ENCODE measurements at regions not wholly inside any gene's neighbourhood (a gene's known extent, or its start where the extent isn't known, plus 50 kb on each side); places are given as distances from the start of the nearest gene placed in this dataset.

DNA sequence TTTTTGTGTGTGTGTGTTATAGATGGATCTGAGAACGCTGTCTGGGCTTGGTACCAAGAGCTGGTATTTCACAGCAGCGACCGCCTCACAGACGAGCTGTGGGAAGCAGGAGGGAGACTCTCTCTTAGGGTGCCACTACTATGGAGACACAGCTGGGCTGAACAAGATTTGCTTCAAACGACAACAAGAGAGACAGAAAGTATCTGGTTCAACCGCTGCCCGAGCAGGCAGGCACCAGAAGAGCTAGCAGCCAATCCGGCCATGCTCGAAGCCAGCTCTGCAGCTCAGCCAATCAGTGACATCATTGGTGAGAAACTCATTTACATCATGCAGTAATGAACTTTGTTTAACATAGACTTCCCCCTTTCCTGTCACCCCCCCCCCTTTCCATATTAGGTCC is 341.3 kb downstream of the USP25 start:
- no peak for DNase-seq (ENCODE audit: low read depth in 4 of 4, low spot score in 2 of 4)

DNA sequence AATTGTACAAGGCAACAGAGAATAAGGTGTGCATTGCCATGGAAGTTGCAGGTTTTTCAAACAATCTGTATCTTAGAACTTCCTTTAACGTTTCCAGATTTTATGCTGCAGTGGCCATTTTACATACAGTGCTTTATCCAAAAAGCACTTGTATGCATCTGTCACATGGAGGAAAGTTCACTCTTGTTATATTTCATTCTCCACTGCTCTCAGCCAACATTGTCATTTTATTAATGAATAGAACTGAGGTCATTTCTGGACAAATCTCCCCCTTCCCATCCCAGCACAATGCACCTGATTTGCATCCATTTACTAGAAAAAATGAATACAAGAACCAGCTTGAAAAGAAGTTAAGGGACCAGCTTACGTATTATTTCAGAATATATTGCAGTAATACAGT is 342.0 kb downstream of the USP25 start:
- no peak for DNase-seq (ENCODE audit: low read depth in 4 of 4, low spot score in 2 of 4)

DNA sequence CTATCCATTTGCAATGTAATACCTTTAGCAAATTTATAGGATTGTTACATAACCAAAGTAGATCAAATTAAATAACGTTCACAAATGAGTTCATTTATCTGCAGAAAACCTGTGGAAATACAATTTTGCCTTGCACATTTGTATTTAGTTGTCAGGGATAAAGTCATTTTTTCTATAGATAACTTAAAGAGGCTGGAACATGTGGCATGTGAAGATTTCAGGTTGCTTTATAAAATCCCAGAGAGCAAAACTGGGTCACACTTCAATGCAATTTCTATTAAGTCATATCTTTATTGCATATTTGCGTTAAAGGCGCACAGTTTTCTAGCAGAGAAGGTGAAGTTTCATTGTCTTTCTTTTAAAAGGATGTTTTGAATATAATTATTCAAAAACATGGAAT is 342.4 kb downstream of the USP25 start:
- no peak for DNase-seq (ENCODE audit: low read depth in 4 of 4, low spot score in 2 of 4)

DNA sequence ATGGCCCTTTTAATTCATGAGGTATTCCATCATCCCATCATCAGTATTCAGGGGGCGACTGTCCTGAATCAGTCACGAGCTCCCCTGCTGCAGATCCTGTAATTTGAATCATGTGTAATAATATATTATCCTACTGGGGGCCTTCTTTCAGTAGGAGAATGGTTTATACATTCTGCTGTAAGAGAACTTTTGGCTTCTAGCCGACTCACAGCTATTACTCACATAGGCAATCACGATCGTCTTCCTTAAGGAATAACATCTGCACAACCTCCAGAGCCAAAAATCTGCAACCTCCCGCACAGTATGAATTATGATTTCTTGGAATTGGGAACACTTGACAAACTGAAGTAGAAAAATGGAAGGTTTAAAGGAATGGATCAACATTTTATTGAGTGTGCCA is 343.0 kb downstream of the USP25 start:
- peak in 1 of 4 donors; percentile 45 for DNase-seq (ENCODE audit: low read depth in 4 of 4, low spot score in 2 of 4)

DNA sequence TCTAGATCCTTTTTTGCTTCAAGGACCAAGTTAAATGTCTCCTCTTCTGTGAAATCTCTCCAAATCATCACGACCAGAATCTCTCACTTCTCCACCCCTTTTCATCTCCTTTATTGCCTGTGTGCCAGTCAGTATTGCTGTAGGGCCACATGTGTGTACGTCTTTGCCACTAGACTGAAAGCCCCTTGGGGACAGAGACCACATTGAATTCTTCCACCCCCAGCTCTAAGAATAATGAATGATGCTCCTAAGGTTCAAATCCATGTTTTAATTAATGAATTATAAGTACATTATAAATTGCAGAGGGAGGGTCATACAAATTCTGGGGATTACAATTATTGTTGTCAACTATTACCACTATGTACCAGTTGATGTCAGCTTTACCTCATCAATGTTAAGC is 343.8 kb downstream of the USP25 start:
- DNase-seq (ENCODE audit: low read depth in 4 of 4, low spot score in 2 of 4), result no peak

DNA sequence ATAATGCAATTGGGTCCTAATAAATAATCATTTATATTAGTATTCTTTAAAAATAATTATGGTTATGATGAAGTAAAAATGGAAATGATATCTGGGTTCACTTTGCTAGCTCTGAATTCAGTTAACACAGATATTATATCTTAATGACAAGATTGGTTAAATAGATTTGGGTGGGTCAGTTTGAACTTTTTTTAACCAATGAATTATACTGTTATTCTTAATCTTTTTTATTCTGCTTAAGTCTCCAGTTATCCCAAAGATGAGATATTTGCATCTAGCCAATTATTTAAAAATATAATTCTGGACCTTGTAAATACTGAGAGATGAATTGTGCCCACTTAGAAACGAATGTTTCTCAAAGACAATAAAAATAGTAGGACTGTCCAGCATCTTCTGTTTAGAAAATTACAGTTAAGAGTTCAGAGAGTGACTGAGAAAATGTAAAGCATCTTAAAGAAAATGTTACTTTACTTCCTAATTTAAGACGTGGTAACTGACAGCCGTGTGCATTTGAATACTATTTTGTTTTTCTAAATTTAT is 345.2 kb downstream of the USP25 start:
- no peak for DNase-seq (ENCODE audit: low read depth in 4 of 4, low spot score in 2 of 4)

DNA sequence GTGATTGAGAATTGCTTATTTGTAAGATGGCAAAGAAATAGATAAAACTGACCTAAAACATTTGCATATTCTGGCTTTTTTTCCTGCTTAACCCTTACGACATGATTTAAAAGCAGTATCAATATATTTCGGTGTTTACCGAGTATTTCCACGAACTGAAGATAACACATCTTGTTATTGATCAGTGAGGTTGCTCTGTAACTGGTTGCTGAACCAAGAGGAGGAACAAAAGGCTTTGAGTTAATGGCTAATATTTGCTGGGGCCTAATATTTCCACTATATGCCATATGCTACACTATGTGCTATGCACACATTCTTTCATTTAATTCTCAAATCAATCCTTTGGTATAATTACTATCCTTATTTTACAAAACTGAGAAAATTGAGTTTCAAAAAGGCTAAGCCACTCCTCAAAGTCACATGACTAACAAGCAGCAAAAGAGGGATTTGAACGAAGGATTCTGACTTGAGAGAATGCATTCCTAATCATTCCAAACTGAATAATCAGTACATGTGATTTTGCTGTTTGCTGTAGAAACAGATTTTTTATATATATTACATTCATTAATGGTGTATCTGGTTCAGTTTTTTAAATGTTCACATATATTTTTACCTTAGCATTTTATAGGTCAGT is 346.0 kb downstream of the USP25 start:
- DNase-seq (ENCODE audit: low read depth in 4 of 4, low spot score in 2 of 4), result no peak

DNA sequence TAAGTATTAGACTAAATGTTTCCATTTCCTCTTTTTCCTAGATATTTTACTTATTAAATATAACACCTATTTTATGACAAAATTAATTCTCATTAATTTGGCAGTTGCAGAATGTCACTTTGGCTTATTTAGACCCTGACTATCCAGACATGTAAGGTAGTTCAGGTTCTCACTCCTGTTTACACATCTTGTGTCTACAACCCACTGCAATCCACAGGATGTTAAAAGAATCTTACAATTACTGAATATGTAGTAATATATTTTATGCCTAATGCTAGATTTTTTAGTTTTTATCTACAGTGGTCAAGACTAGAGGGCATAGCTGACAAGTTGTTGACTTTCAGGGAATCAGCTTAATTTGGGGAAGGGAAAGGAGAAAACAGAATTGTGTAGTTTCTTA is 346.7 kb downstream of the USP25 start:
- DNase-seq (ENCODE audit: low read depth in 4 of 4, low spot score in 2 of 4), result no peak

DNA sequence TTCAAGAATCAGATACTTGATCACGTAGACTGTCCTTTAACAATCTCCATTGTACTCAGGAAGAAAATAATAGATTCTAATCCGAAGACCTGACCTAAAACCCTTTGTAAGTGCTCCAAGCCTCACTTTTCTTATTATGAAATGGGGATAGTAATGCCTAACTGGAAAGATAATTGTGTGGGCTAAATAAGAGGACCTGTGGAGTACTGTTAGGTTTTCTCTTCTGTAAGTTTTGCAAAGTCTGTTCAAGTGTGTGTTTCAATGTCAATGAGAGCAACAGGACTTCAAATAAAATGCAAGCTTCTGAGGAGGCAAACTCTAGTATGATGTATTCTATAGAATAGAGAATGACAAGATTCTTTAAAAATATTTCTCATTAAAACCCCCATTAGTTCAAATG is 348.6 kb downstream of the USP25 start:
- DNase-seq (ENCODE audit: low read depth in 4 of 4, low spot score in 2 of 4), result no peak

DNA sequence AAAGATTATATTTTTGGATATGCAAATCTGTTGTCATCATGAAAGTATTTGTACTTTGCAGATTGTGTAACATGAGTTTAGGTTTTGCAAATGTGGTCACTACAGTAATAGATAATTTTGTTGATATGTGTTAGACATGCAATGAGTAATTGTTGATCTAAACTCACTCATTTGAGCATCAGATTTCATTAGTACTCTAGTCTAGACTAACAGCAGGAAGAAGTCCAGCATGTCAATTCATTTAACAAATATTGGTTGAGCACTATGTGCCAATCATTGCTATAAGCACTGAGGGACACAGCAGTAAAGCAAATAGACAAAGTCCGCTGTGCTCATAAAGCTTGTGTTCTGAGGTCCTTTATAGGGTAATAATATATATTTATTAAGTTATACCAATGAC is 350.0 kb downstream of the USP25 start:
- DNase-seq (ENCODE audit: low read depth in 4 of 4, low spot score in 2 of 4), result no peak

DNA sequence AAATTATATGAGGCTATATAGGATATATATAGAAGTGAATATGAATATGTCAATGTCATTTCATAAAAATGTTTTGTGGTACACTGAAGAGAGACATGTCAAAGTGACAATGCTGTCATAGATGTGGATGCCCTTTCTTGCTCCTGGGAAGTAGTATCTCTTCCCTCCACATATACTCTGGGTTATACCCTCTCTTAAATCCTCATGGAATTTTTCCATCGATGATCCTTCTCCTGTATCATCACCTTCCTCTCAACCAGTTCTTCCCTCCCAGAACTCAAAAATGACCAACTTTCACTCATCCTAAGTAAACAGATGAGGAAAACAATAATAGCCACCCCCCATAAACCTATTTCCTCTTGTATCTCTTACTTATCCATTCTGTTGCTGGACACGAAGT is 351.5 kb downstream of the USP25 start:
- DNase-seq (ENCODE audit: low read depth in 4 of 4, low spot score in 2 of 4), result no peak

DNA sequence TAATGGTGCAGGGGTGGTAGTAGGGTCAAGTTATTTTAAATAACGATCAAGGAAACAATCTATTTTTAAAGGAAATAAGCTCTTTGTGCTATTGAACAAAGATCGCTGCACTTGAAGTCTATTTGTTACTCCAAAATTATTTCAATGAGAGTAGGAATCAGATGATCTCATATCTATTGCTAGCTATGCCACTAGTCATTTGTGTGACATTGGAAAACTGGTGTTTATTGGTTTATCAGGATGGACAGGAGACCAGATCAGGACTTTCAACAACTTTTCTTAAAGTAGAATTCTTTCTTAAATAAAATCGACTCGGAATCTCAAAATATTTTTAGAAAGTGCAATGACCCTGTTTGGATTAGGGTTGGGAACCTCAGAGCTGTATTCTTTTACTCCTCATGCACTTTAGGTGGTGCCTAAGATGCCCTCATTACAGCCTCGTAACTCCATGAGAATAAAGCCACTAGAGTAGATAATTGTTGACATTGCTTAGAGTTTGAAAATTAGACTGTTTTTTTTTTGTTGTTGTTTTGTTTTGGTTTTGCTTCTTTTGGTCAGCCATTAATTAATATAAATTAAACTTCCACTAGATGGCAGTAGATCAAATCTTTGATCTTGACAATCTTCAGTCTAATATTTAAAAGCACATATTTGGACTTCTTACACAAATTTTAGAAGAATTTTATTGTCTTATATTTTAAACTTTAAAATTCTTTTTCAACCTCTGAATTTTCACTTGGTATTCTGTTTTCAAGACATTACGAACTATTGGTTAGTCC is 352.4 kb downstream of the USP25 start:
- DNase-seq (ENCODE audit: low read depth in 4 of 4, low spot score in 2 of 4), result no peak

DNA sequence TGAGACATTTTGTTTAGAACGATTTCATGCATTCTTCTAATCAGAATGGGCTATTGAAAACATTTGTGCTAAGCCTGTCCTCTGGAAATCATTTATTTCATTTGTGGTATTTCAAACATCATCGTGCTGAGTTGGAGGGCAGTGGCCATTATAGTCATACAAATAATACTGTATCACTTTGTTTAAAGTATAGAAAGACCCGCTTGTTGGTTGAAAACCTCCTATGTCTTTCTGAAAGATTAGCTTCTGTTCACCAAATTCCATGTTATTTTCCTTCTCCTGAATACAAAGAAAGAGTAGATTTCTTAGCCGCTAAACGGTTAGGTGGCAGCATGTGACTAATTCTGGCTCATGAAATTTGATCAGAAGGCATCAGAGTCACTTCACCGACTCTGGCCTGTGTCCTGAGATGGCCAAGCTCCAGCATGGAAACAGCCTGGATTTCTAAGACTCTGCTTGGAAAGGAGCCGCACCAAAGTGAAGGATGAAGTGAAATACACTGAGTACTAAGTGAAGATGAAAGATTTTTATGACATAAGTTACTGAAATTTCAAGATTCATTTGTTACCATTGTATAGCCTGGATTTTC is 355.1 kb downstream of the USP25 start:
- DNase-seq (ENCODE audit: low read depth in 4 of 4, low spot score in 2 of 4), result no peak

DNA sequence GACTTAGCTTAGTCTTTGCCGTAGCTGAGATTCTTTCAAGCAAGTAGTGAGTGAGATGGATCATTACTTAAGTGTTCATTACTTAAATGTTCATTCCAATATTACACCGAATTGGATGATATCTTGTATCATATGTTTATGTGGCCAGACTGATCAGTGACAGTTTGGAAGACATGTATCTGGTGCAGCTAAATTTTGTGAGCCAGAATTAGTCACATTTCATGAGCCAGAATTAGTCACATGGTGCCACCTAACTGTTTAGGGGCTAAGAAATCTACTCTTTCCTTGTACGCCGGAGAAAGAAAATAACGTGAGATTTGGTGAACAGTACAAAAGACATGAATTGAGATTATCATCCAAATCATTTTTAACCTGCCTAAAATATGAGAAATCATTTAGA is 355.6 kb downstream of the USP25 start:
- no peak for DNase-seq (ENCODE audit: low read depth in 4 of 4, low spot score in 2 of 4)

DNA sequence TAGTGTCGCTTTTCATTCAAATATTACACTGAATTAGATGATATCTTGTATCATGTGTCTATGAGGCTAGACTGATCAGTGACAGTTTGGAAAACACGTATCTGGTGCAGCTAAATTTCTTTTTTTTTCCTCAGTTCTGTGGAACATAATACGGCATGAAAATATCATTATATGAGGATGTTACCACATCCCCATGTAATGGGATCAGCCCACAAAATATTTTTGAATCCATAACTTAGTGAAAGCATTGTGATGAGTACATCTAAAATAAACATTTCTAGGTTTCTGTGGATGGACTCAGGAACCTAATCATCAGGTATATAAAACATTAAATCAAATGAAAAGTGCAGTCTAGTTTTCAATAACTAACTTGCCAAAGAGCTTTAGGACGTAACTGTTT is 356.3 kb downstream of the USP25 start:
- no peak for DNase-seq (ENCODE audit: low read depth in 4 of 4, low spot score in 2 of 4)

DNA sequence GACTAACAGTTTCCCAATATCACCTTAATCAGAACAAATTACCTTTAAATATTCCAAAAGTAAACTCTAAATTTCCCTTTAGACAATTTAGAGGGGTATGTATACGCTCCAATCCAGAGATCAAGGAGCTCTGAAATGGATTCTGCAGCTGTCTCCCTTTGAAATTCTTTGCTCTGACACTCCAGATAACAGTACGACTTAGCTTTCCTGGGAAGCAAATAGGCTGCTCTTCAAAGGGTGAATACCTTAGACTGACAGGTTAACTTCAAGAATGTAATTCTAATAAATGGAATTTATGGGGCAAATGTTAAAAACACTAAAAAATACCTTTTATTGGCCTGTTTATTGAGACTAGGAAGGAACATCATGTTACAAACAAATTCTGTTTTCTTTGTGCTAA is 357.2 kb downstream of the USP25 start:
- no peak for DNase-seq (ENCODE audit: low read depth in 4 of 4, low spot score in 2 of 4)

DNA sequence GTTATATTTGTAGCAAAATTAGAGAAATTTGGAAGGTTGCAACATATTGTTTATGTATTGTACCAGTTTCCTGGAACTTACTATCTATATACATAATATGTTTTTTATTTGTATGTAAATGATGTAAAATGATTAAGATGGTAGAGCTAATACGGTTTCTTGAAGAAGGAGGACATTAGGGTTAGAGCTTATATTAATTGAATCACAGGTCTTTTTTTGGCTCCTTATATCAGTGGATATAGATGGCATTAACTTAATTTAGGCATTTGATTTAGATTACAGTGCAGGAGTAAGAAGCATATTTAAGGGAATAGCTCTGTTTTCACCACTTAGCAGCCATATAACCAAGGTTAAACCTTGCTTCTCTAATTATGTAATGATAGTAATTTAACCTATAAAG is 357.7 kb downstream of the USP25 start:
- no peak for DNase-seq (ENCODE audit: low read depth in 4 of 4, low spot score in 2 of 4)

DNA sequence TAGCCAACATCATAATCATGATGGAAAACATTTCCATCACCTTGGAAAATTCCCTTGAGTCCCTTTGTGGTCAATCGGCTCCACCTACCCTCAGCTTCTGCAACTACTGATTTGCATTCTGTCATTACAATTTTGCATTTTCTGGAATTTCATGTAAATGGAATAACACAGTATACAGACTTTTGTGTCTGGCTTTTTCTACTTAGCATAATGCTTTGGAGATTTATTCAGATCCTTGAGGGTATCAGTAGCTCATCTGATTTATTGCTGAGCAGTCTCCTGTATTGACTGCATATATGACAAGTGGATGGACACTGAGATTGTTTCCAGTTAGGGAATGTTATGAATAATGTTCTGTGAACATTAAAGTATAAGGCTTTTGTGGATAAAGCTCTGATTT is 358.3 kb downstream of the USP25 start:
- DNase-seq (ENCODE audit: low read depth in 4 of 4, low spot score in 2 of 4), result no peak

DNA sequence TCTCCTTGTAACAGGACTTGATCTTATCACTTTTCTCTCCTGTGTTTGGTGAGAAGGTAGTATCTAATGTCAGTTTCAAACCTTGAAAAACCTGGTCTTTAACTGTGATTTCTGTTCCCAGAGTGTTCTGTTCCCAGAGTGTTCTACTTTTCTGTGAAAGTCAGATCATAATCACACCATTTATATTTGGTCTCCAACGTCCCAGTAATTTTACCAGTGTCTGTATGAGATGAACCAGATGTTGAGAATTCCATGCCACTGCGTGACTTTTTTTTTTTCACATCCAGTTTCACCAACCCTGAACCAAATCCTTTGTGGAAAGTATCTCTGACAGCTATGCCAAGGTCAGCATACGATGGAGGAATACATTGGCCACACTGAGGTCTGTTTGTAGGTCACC is 365.2 kb downstream of the USP25 start:
- no peak for DNase-seq (ENCODE audit: low read depth in 4 of 4, low spot score in 2 of 4)

DNA sequence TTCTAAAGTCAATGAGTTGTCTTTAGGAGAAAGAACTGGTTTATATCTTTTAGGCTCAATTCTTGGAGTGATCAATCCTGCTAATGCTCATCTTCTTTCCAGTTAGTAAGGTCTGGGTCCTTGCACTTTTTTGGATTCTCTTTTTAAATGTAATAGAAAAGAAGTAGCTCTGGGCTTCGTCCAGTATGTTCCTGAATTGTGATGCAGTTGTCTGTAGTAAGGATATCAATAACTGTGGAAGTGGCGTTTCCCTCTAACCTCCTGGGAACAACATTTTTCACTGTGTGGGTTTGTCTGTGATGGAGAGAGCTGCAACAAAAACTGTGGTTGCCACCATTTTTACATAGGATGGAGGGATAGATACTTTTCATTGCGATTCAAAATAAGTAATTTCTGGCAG is 367.2 kb downstream of the USP25 start:
- no peak for DNase-seq (ENCODE audit: low read depth in 4 of 4, low spot score in 2 of 4)

DNA sequence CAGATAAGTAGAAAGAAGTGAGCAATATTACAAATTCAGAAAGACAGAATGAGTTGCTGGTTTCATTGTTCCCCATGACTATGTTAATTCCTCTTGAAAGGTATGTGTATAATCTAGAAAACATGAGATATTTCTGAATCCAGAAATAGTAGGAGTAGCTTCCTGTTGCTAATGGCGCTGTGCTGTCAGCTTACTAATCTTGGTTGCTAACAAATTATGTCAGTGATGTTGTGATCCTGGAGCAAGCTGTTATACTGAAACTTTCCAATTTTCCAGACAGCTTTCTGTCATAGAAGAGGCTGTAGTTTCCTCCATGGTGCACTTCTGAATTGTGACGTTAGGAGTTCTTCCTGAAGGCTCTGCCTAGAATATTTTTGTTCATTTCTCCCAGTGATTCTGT is 372.3 kb downstream of the USP25 start:
- DNase-seq (ENCODE audit: low read depth in 4 of 4, low spot score in 2 of 4), result no peak

DNA sequence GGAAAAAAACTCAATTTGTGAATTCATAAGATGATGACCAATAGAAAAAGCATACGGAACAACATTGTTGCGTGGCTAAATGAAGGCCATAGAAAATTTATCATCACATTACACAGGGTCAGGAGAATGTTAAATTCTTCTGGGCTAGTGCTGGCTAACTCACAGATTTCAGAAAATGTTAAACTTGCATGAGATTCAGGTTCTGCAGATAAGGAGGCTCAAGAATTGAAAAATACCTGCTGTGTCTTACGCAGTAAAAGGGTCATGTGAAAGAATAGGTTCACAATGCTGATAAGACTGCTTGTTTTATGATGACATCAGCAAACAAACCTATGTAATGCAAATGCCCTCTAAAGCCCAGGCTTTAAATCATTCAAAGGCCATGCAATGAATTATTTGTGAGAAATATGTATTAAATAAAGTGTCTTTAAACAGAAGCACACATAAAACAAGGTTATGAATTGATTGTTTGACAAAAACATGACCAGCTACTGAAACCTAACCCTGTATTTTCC is 378.8 kb downstream of the USP25 start:
- no peak for DNase-seq (ENCODE audit: low read depth in 4 of 4, low spot score in 2 of 4)
